ENCODE measurements at regions not wholly inside any gene's neighbourhood (a gene's known extent, or its start where the extent isn't known, plus 50 kb on each side); places are given as distances from the start of the nearest gene placed in this dataset.

DNA sequence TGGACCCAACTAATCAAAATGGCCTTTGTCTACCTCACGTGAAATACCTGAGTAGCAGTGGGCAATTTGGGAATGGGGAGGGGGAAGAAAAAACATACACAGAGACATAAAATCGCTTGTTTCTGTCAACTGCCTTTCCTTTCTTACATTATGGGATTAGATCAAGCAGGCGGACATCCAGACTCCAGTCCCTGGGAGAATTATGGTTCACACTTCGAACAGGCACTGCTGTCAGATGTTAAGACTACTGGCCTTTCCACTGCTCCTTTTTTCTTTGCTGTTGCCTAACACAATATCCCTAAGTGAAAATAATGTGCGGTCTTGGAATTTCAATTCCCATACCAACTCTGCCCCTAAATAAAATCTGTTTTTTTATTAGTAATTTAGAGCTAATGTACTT, 1719.7 kb upstream of the SLC10A2 start:
- H3K4me1 ChIP-seq (ENCODE audit: insufficient read depth, low read length): no peaks in the 10 kb centered on the region
- H3K27me3 ChIP-seq (ENCODE audit: insufficient read depth, low read length): no peaks in the 10 kb centered on the region
- TF ChIP-seq CTCF (IDR thresholded peaks at IDR 0.05; ENCODE audit: extremely low read depth, low read depth, low read length): no peak
- no peaks in the 10 kb centered on the region for H4K20me1 ChIP-seq (ENCODE audit: insufficient read depth, low read length)
- H3K27ac ChIP-seq (ENCODE audit: low read depth, low read length): no peak overlapping the region
- H3K9me3 ChIP-seq (ENCODE audit: low read depth, low read length): no peaks in the 10 kb centered on the region
- no peaks in the 10 kb centered on the region for H3K36me3 ChIP-seq (ENCODE audit: insufficient read depth, low read length)
- H3K4me2 ChIP-seq (ENCODE audit: insufficient read depth, low read length): no peak overlapping the region
- no peak overlapping the region for H3K4me3 ChIP-seq (ENCODE audit: insufficient read depth, low read length)
- H2AFZ ChIP-seq (ENCODE audit: low read length): no peak overlapping the region
- DNase-seq (ENCODE audit: insufficient read length, low spot score, missing footprints): no peak
- H3K79me2 ChIP-seq (ENCODE audit: insufficient read depth, low read length): no peaks in the 10 kb centered on the region

DNA sequence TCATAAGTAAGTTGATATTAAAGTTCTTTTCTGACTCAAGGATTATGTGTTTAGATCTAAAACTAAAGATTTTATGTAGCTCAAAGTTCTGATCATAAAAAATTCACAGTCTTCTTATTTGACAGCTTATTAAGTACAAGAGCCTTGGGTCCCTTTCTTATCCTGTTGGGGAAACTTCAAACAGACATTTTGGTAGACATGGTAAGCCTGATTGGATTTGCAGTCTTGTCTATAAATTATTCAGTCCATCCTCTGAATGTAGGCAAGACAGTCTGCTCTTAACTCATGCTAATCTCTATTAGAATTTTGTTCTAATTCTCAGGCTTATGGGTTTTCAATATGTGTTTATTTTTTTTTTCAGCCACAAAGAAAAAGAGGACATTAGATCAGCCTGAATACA, 1718.7 kb upstream of the SLC10A2 start:
- no peak for DNase-seq (ENCODE audit: insufficient read length, low spot score, missing footprints)
- Histone ChIP-seq H3K36me3 (ENCODE audit: insufficient read depth, low read length) (no peaks in the 10 kb centered on the region), H3K27me3 (ENCODE audit: insufficient read depth, low read length) (no peaks in the 10 kb centered on the region), H4K20me1 (ENCODE audit: insufficient read depth, low read length) (no peaks in the 10 kb centered on the region), H3K9me3 (ENCODE audit: low read depth, low read length) (no peaks in the 10 kb centered on the region), H2AFZ (ENCODE audit: low read length) (no peak overlapping the region), H3K79me2 (ENCODE audit: insufficient read depth, low read length) (no peaks in the 10 kb centered on the region), H3K4me1 (ENCODE audit: insufficient read depth, low read length) (no peaks in the 10 kb centered on the region), H3K4me3 (ENCODE audit: insufficient read depth, low read length) (no peak overlapping the region), H3K4me2 (ENCODE audit: insufficient read depth, low read length) (no peak overlapping the region), H3K27ac (ENCODE audit: low read depth, low read length) (no peak overlapping the region)
- no peak for TF ChIP-seq CTCF (IDR thresholded peaks at IDR 0.05; ENCODE audit: extremely low read depth, low read depth, low read length)

- Histone ChIP-seq H4K20me1 (ENCODE audit: insufficient read depth, low read length) (no peaks in the 10 kb centered on the region), H3K4me3 (ENCODE audit: insufficient read depth, low read length) (no peak overlapping the region), H2AFZ (ENCODE audit: low read length) (no peak overlapping the region), H3K79me2 (ENCODE audit: insufficient read depth, low read length) (no peaks in the 10 kb centered on the region), H3K9me3 (ENCODE audit: low read depth, low read length) (no peaks in the 10 kb centered on the region), H3K27me3 (ENCODE audit: insufficient read depth, low read length) (no peaks in the 10 kb centered on the region), H3K36me3 (ENCODE audit: insufficient read depth, low read length) (no peaks in the 10 kb centered on the region), H3K4me2 (ENCODE audit: insufficient read depth, low read length) (no peak overlapping the region), H3K27ac (ENCODE audit: low read depth, low read length) (no peak overlapping the region), H3K4me1 (ENCODE audit: insufficient read depth, low read length) (no peaks in the 10 kb centered on the region)
- no peak for DNase-seq (ENCODE audit: insufficient read length, low spot score, missing footprints)
- TF ChIP-seq CTCF (IDR thresholded peaks at IDR 0.05; ENCODE audit: extremely low read depth, low read depth, low read length): no peak
Measured at GRCh38 chr13:104782741-104783140, 1716.5 kb upstream of the SLC10A2 start.

DNA sequence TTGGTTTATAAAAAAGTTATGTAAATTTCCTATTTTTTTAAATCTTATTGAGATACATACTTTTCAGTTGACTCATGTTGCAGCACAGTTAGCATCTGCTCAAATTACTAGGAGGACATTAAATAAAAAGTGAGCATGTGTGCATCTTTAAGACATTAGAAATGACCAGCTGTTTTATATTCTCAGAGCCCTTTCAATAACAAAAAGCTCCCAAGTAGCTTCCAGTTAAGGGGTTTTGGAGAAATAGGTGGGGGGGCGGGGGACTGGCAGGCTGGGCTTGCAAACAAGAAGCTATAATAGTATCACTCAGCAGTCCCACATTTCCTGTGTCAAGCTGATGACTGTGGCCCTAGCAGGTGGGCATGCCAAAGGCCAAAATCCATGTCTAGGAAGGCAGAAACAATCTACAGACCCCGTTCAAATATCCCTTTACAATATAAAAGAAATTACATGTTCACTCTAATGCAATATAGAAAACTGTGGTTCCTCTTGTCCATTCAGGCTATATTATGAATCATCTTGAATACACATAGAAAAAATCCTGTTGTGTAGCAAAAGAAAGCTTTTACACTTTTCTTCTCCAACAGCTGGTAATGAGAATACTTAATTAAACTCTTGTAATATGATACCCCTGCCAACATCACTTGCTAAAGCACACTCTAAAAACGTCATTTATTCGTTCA, 1713.2 kb upstream of the SLC10A2 start:
- no peaks in the 10 kb centered on the region for H3K4me1 ChIP-seq (ENCODE audit: insufficient read depth, low read length)
- H3K4me2 ChIP-seq (ENCODE audit: insufficient read depth, low read length): no peak overlapping the region
- no peak overlapping the region for H2AFZ ChIP-seq (ENCODE audit: low read length)
- H4K20me1 ChIP-seq (ENCODE audit: insufficient read depth, low read length): no peaks in the 10 kb centered on the region
- H3K4me3 ChIP-seq (ENCODE audit: insufficient read depth, low read length): no peak overlapping the region
- H3K27ac ChIP-seq (ENCODE audit: low read depth, low read length): no peak overlapping the region
- TF ChIP-seq CTCF (IDR thresholded peaks at IDR 0.05; ENCODE audit: extremely low read depth, low read depth, low read length): no peak
- no peaks in the 10 kb centered on the region for H3K9me3 ChIP-seq (ENCODE audit: low read depth, low read length)
- H3K27me3 ChIP-seq (ENCODE audit: insufficient read depth, low read length): no peaks in the 10 kb centered on the region
- no peak for DNase-seq (ENCODE audit: insufficient read length, low spot score, missing footprints)
- H3K36me3 ChIP-seq (ENCODE audit: insufficient read depth, low read length): no peaks in the 10 kb centered on the region
- H3K79me2 ChIP-seq (ENCODE audit: insufficient read depth, low read length): no peaks in the 10 kb centered on the region

All from osteoblast (primary cell).